GM12864 (cell line): ENCODE measurements at regions not wholly inside any gene's neighbourhood (a gene's known extent, or its start where the extent isn't known, plus 50 kb on each side); places are given as distances from the start of the nearest gene placed in this dataset.
"Not testable (repeated sequence)": the region's sequence is repeated elsewhere in the genome, so short reads cannot be mapped to it uniquely, and the experiment has no call there.

Experiments
- DNase-seq: peaks from one replicate; pipeline ENCODE4 v3.0.0-alpha.2; 2011; ENCODE audit warnings: low read depth
- H3K4me3 ChIP-seq: 2 replicates; pipeline ENCODE4 v1.5.1; 2011; ENCODE audit warnings: mild to moderate bottlenecking, low read depth, low read length, control low read depth
- CTCF ChIP-seq: IDR thresholded peaks from 2 replicates; pipeline ENCODE4 v1.5.1; 2011; ENCODE audit warnings: low read depth, mild to moderate bottlenecking, moderate library complexity, low read length, control low read depth, inconsistent platforms; ENCODE audit errors: missing control alignments

GRCh38 chr3:75321060-75321459 lies 343.1 kb upstream of the FRG2C start:
- DNase-seq = no peak
- H3K4me3 ChIP-seq = no peak overlapping the region
- no peak for TF ChIP-seq CTCF

- H3K4me3 ChIP-seq, DNase-seq: not testable (repeated sequence)
These were observed 340.2 kb upstream of the FRG2C start for GRCh38 chr3:75323936-75324335.

- H3K4me3 ChIP-seq = no peak overlapping the region
- no peak for TF ChIP-seq CTCF
- no peak for DNase-seq
These were observed 338.4 kb upstream of the FRG2C start for GRCh38 chr3:75325716-75326115.

GRCh38 chr3:75327453-75327852 lies 336.7 kb upstream of the FRG2C start:
- no peak for TF ChIP-seq CTCF
- DNase-seq = no peak
- no peak overlapping the region for H3K4me3 ChIP-seq

GRCh38 chr3:75329476-75330097 lies 334.5 kb upstream of the FRG2C start:
- DNase-seq = no peak
- H3K4me3 ChIP-seq = no peak overlapping the region
- TF ChIP-seq CTCF = no peak

- not testable (repeated sequence) for DNase-seq, H3K4me3 ChIP-seq
These were observed 333.7 kb upstream of the FRG2C start for GRCh38 chr3:75330446-75330845.

GRCh38 chr3:75332090-75332489 lies 332.0 kb upstream of the FRG2C start:
- H3K4me3 ChIP-seq, DNase-seq: not testable (repeated sequence)

- TF ChIP-seq CTCF = no peak
- H3K4me3 ChIP-seq = no peak overlapping the region
- no peak for DNase-seq
These were observed 331.3 kb upstream of the FRG2C start for GRCh38 chr3:75332794-75333193.

- no peak for TF ChIP-seq CTCF
- no peak for DNase-seq
These were observed 329.8 kb upstream of the FRG2C start for GRCh38 chr3:75334299-75334698.

More at GRCh38 chr3:75334299-75334698, 329.8 kb upstream of the FRG2C start:
- no peak overlapping the region for H3K4me3 ChIP-seq
